ENCODE measurements at regions not wholly inside any gene's neighbourhood (a gene's known extent, or its start where the extent isn't known, plus 50 kb on each side); places are given as distances from the start of the nearest gene placed in this dataset.

GRCh38 chr1:8145545-8146202 is 119.6 kb upstream of the ERRFI1 start:
- no peak overlapping the region for H3K4me3 ChIP-seq
- no peaks in the 10 kb centered on the region for H3K27me3 ChIP-seq (ENCODE audit: insufficient read depth, low read depth)
- H3K36me3 ChIP-seq (ENCODE audit: low read depth): no peaks in the 10 kb centered on the region
- no peaks in the 10 kb centered on the region for H3K79me2 ChIP-seq (ENCODE audit: low read depth)
- ChIA-PET CTCF (interaction anchor here (0.5 kb wide), 1 partner anchor 12 kb away, joined by 3 read pairs; no protein-coding TSS in a partner anchor), POLR2A (ENCODE audit: unreplicated experiment) (no interaction called here)
- intact Hi-C loops (cut with micrococcal nuclease; ENCODE audit: unreplicated experiment): no loop called here
- no peak overlapping the region for H3K4me2 ChIP-seq
- H3F3A ChIP-seq (ENCODE audit: insufficient read depth, low read depth): no peaks in the 10 kb centered on the region; the same call in 1 of the 2 replicates
- H2AFZ ChIP-seq: no peak overlapping the region
- H4K20me1 ChIP-seq (ENCODE audit: insufficient read depth): no peaks in the 10 kb centered on the region
- no peak for TF ChIP-seq EZH2 (IDR thresholded peaks at IDR 0.05; ENCODE audit: low read depth)
- TF ChIP-seq CTCF (conservative IDR thresholded peaks at IDR 0.05): no peak
- DNase-seq: no peak
- H3K9me3 ChIP-seq (ENCODE audit: insufficient read depth, low read depth): no peaks in the 10 kb centered on the region
- peaks cover 11% of the 10 kb centered on the region for H3K4me1 ChIP-seq (replicated peaks; ENCODE audit: insufficient read depth)
- BruUV-seq (replicated peaks): no TSS peak
- H3K9me2 ChIP-seq (ENCODE audit: insufficient read depth): no peaks in the 10 kb centered on the region
- no peak overlapping the region for H3K27ac ChIP-seq

- H3K36me3 ChIP-seq (ENCODE audit: low read depth): no peaks in the 10 kb centered on the region
- no peak overlapping the region for H3K27ac ChIP-seq
- H4K20me1 ChIP-seq (ENCODE audit: insufficient read depth): no peaks in the 10 kb centered on the region
- ChIA-PET POLR2A (ENCODE audit: unreplicated experiment) (no interaction called here), CTCF (interaction anchor here (0.7 kb wide), 1 partner anchor 451 kb away, joined by 4 read pairs; no protein-coding TSS in a partner anchor)
- no peak overlapping the region for H3K4me3 ChIP-seq
- H3K27me3 ChIP-seq (ENCODE audit: insufficient read depth, low read depth): no peaks in the 10 kb centered on the region
- H3K79me2 ChIP-seq (ENCODE audit: low read depth): no peaks in the 10 kb centered on the region
- no TSS peak for BruUV-seq (replicated peaks)
- DNase-seq: no peak
- H3K9me3 ChIP-seq (ENCODE audit: insufficient read depth, low read depth): no peaks in the 10 kb centered on the region
- intact Hi-C loops (cut with micrococcal nuclease; ENCODE audit: unreplicated experiment): no loop called here
- H3K4me1 ChIP-seq (replicated peaks; ENCODE audit: insufficient read depth): peaks cover 19% of the 10 kb centered on the region
- H3K4me2 ChIP-seq: no peak overlapping the region
- TF ChIP-seq CTCF (conservative IDR thresholded peaks at IDR 0.05) (no peak), EZH2 (IDR thresholded peaks at IDR 0.05; ENCODE audit: low read depth) (no peak)
- peaks cover 1% of the 10 kb centered on the region for H3F3A ChIP-seq (ENCODE audit: insufficient read depth, low read depth)
- H2AFZ ChIP-seq: no peak overlapping the region
- H3K9me2 ChIP-seq (ENCODE audit: insufficient read depth): no peaks in the 10 kb centered on the region
Observed at GRCh38 chr1:8144323-8144722, 118.2 kb upstream of the ERRFI1 start.

- no peak overlapping the region for H2AFZ ChIP-seq
- DNase-seq: no peak
- no peaks in the 10 kb centered on the region for H3K27me3 ChIP-seq (ENCODE audit: insufficient read depth, low read depth)
- no peaks in the 10 kb centered on the region for H3K9me3 ChIP-seq (ENCODE audit: insufficient read depth, low read depth)
- no peaks in the 10 kb centered on the region for H3K79me2 ChIP-seq (ENCODE audit: low read depth)
- H3K36me3 ChIP-seq (ENCODE audit: low read depth): no peaks in the 10 kb centered on the region
- H3K4me1 ChIP-seq (replicated peaks; ENCODE audit: insufficient read depth): peaks cover 32% of the 10 kb centered on the region
- no TSS peak for BruUV-seq (replicated peaks)
- TF ChIP-seq EZH2 (IDR thresholded peaks at IDR 0.05; ENCODE audit: low read depth): no peak
- TF ChIP-seq CTCF (conservative IDR thresholded peaks at IDR 0.05): no peak
- H3F3A ChIP-seq (ENCODE audit: insufficient read depth, low read depth): peaks cover 14% of the 10 kb centered on the region
- ChIA-PET CTCF (no interaction called here), POLR2A (ENCODE audit: unreplicated experiment) (interaction anchor here (0.6 kb wide), 1 partner anchor 61 kb away, joined by 3 read pairs; no protein-coding TSS in a partner anchor)
- H3K9me2 ChIP-seq (ENCODE audit: insufficient read depth): no peaks in the 10 kb centered on the region
- no peak overlapping the region for H3K4me3 ChIP-seq
- intact Hi-C loops (cut with micrococcal nuclease; ENCODE audit: unreplicated experiment): no loop called here
- no peaks in the 10 kb centered on the region for H4K20me1 ChIP-seq (ENCODE audit: insufficient read depth)
- H3K27ac ChIP-seq: no peak overlapping the region
- H3K4me2 ChIP-seq: no peak overlapping the region; the same call in 1 of the 2 replicates
Observed at GRCh38 chr1:8142955-8143629, 117.0 kb upstream of the ERRFI1 start.

All from PC-9 (cell line).